ENCODE measurements at regions not wholly inside any gene's neighbourhood (a gene's known extent, or its start where the extent isn't known, plus 50 kb on each side); places are given as distances from the start of the nearest gene placed in this dataset.

DNA sequence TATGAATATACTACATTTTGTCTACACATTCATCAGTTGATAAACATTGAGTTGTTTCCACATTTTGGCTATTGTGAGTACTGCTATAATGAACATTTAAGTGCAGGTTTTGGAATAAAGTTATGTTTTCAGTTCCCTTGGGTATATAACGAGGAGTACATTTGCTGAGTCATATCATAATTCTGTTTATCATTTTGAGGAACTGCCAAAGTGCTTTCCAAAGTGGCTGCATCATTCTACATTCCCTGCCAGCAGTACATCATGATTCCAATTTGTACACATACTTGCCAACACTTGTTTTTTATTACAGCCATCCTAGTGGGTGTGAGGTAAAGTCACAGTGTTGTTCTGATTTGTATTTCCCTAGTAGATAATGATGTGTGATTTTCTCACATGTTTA is 1458.6 kb upstream of the TENM4 start:
- no peaks in the 10 kb centered on the region for H3K36me3 Mint-ChIP-seq (ENCODE audit: low read depth)
- H3K4me1 Mint-ChIP-seq (ENCODE audit: low read depth), result no peaks in the 10 kb centered on the region
- H3K4me3 Mint-ChIP-seq, result no peak overlapping the region
- DNase-seq, result no peak
- CTCF ChIA-PET, result no interaction called here
- H3K27ac Mint-ChIP-seq, result no peak overlapping the region
- H3K9me3 Mint-ChIP-seq, result peaks cover 8% of the 10 kb centered on the region
- H3K27me3 Mint-ChIP-seq (ENCODE audit: low read depth), result no peaks in the 10 kb centered on the region
- intact Hi-C loops (cut with micrococcal nuclease), result no loop called here

DNA sequence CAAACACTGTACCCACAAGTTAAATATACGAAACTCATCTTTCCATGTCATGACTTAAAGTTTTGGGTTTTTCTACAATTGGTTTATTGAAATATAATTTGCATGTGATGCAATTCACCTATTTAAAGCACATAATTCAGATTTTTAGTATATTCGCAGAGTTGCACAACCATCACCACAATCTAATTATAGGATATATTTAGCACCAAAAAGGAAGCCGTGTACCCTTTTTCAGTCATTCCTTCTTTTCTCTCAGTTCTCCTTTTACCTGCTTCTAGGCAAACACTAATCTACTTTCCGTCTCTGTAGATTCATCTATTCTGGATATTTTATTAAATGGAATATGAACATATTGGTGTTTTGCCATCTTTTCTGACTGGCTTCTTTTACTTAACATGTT is 1458.1 kb upstream of the TENM4 start:
- DNase-seq, result no peak
- Mint-ChIP-seq H3K4me1 (ENCODE audit: low read depth) (no peaks in the 10 kb centered on the region), H3K36me3 (ENCODE audit: low read depth) (no peaks in the 10 kb centered on the region), H3K27ac (no peak overlapping the region), H3K27me3 (ENCODE audit: low read depth) (no peaks in the 10 kb centered on the region), H3K4me3 (no peak overlapping the region), H3K9me3 (peaks cover 8% of the 10 kb centered on the region)
- CTCF ChIA-PET, result no interaction called here
- intact Hi-C loops (cut with micrococcal nuclease), result no loop called here

DNA sequence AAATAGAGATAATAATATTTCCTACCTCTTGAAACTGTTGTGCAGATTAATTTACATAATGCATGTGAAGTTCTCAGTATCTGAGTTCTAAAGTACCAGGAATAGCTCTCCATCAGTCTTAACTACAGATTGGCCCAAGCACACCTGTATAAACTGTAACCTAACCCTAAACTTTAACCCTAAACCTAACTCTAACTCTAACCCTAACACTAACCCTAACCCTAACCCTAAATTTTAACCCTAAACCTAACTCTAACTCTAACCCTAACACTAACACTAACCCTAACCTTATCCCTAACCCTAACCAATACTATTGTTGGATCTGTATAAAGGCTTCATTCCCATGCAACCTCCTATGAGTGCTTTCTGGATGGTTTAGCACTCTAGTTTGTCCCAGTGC is 1445.9 kb upstream of the TENM4 start:
- no peaks in the 10 kb centered on the region for H3K4me1 Mint-ChIP-seq (ENCODE audit: low read depth)
- H3K27ac Mint-ChIP-seq, result no peak overlapping the region
- no peaks in the 10 kb centered on the region for H3K9me3 Mint-ChIP-seq
- H3K36me3 Mint-ChIP-seq (ENCODE audit: low read depth), result no peaks in the 10 kb centered on the region
- H3K27me3 Mint-ChIP-seq (ENCODE audit: low read depth), result no peaks in the 10 kb centered on the region
- intact Hi-C loops (cut with micrococcal nuclease), result no loop called here
- CTCF ChIA-PET, result no interaction called here
- no peak overlapping the region for H3K4me3 Mint-ChIP-seq
- DNase-seq, result no peak

DNA sequence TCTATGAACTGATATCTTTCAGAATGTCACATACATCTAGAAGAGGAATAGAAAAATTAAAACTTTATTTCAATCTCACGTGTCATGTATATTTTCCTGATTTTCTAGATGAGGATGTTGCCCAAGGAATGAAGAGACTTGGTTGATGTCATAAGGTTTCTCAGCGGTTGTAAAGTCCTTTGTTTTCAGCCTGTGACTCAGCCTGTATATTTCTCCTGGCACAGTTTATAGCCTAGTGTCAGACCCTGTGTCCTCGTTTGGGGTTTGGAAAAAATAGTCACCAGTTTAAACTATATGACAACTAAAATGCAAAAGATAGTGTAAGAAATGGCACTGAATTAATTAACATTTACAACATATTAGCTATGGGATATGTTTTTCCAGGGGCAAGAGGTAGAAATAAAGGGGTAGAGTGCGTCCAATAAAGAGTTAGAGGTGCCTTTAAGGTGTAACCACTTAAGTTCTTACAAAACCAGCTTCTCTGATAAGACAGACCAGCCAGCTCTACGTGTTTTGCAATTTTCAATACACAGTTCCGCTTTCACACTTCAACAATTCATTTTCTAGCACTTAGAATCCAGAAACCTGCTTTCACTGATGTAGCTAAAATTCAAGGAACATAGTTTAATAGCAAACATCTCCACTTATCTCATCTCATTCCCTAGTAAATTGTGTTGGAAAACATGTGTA is 1432.6 kb upstream of the TENM4 start:
- intact Hi-C loops (cut with micrococcal nuclease), result no loop called here
- no peaks in the 10 kb centered on the region for H3K36me3 Mint-ChIP-seq (ENCODE audit: low read depth)
- CTCF ChIA-PET, result interaction anchor here (0.6 kb wide), 1 partner anchor 788 kb away, joined by 3 read pairs; no protein-coding TSS in a partner anchor
- H3K27ac Mint-ChIP-seq, result no peak overlapping the region
- H3K9me3 Mint-ChIP-seq, result peaks cover 11% of the 10 kb centered on the region
- H3K27me3 Mint-ChIP-seq (ENCODE audit: low read depth), result no peaks in the 10 kb centered on the region
- H3K4me3 Mint-ChIP-seq, result no peak overlapping the region
- no peak for DNase-seq
- H3K4me1 Mint-ChIP-seq (ENCODE audit: low read depth), result no peaks in the 10 kb centered on the region

DNA sequence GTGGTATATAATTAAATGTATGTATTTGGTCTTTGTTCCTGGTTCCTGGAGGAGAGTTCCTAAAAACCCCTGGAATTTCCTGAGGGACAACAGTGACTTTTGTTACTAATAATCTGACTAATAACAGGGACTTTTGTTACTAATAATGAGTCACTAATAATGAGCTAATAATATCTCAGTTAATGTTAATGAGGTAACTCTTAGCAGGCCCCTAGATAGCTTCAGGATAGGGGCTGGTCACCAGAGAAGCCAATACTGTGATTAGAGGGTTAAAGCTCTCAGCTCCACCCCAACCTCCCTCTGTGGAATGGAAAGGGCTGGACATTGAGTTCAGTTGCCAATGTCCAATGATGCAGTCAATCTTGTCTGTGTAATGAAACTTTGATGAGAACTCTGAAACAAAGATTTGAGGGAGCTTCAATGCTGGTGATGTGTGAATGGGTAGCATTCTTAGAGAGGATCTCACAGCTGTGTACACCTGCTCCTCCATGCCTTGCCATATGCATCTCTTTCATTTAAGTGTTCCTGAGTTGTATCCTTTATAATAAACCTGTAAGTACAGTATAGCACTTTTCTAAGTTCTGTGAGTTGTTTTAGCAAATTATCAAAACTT is 1431.4 kb upstream of the TENM4 start:
- Mint-ChIP-seq H3K9me3 (peaks cover 11% of the 10 kb centered on the region), H3K36me3 (ENCODE audit: low read depth) (no peaks in the 10 kb centered on the region), H3K4me3 (no peak overlapping the region), H3K4me1 (ENCODE audit: low read depth) (no peaks in the 10 kb centered on the region), H3K27me3 (ENCODE audit: low read depth) (no peaks in the 10 kb centered on the region), H3K27ac (no peak overlapping the region)
- CTCF ChIA-PET, result no interaction called here
- no peak for DNase-seq
- intact Hi-C loops (cut with micrococcal nuclease), result no loop called here

DNA sequence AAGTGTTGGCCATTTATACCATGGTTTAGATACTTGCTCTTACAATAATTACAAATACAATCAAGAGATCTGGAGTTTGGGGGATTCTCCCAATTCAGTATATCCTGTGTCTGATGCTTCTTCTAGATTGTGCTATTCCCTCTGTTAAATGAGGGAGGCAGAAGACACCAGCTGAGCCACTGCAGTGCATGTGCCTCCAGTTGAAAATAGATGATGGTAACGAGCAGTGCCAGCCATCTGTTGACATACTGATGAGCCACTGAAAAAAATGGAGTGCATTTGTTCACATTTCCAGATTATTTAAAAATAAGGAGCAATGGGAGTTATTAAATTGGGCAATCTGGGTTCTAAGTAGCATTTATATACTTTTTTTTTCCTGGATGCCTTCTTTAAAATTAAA is 1428.0 kb upstream of the TENM4 start:
- Mint-ChIP-seq H3K27ac (no peak overlapping the region), H3K4me1 (ENCODE audit: low read depth) (no peaks in the 10 kb centered on the region), H3K27me3 (ENCODE audit: low read depth) (no peaks in the 10 kb centered on the region), H3K4me3 (no peak overlapping the region), H3K9me3 (peaks cover 12% of the 10 kb centered on the region), H3K36me3 (ENCODE audit: low read depth) (no peaks in the 10 kb centered on the region)
- intact Hi-C loops (cut with micrococcal nuclease), result no loop called here
- no peak for DNase-seq
- CTCF ChIA-PET, result no interaction called here

DNA sequence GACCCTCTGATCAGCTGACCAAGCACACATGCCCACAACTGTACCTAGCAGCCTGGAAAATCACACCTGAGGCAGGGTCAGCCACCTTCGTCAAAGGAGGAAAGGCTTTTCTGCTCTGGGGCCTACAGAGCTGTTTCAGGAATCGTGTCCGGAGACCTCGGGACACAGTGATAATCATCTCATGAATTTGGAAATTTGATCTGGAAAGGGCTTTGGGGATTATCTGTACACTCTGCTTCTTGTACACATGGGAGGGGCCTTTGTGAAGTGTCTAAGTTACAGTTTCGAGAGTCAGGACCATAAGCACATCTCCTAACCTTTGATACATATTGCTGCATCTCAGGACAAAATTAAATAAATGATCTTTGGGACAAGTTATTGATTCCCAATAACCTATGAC is 1421.2 kb upstream of the TENM4 start:
- intact Hi-C loops (cut with micrococcal nuclease), result no loop called here
- Mint-ChIP-seq H3K9me3 (peaks cover 13% of the 10 kb centered on the region), H3K4me3 (no peak overlapping the region), H3K27ac (no peak overlapping the region), H3K4me1 (ENCODE audit: low read depth) (no peaks in the 10 kb centered on the region), H3K27me3 (ENCODE audit: low read depth) (no peaks in the 10 kb centered on the region), H3K36me3 (ENCODE audit: low read depth) (no peaks in the 10 kb centered on the region)
- DNase-seq, result no peak
- CTCF ChIA-PET, result no interaction called here

DNA sequence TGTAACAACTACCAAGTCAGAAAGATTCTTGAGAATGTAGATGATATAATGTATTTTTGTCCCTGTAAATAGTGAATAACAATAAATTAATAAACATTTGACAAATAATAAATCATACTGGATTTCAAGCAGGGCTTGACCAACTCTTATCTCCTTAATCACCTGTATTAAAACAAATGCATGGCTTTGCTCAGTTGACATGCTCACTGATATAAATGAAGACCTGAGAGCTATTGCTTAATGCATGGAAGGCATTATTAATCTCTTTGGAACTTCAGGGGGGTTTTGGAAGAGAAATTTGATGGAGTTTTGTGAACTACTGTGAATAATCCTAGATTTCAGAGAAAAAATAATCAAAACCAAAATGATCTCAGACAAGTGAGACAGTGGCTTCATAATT is 1420.4 kb upstream of the TENM4 start:
- Mint-ChIP-seq H3K4me1 (ENCODE audit: low read depth) (no peaks in the 10 kb centered on the region), H3K27me3 (ENCODE audit: low read depth) (no peaks in the 10 kb centered on the region), H3K36me3 (ENCODE audit: low read depth) (no peaks in the 10 kb centered on the region), H3K9me3 (peaks cover 12% of the 10 kb centered on the region), H3K4me3 (no peak overlapping the region), H3K27ac (no peak overlapping the region)
- no peak for DNase-seq
- intact Hi-C loops (cut with micrococcal nuclease), result no loop called here
- CTCF ChIA-PET, result no interaction called here

DNA sequence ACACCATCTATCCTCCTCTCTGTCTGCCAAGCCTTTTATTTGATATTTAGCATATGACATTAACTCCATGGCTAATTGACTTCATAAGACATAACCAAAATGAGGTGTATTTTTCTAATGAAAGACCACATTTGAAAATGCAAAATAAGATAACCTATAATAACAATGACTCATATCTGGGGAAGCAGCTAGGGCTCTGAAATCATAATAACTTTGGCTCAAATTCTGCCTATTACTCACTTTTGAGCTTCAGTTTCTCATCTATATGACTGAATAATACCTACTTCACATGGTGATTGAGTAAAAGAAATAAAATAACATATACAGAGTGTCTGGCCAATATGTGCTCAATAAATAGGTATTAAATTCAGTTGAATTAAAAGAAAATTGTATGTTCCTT is 1419.8 kb upstream of the TENM4 start:
- DNase-seq, result no peak
- CTCF ChIA-PET, result no interaction called here
- intact Hi-C loops (cut with micrococcal nuclease), result no loop called here
- Mint-ChIP-seq H3K27me3 (ENCODE audit: low read depth) (no peaks in the 10 kb centered on the region), H3K9me3 (peaks cover 10% of the 10 kb centered on the region), H3K4me3 (no peak overlapping the region), H3K36me3 (ENCODE audit: low read depth) (no peaks in the 10 kb centered on the region), H3K27ac (no peak overlapping the region), H3K4me1 (ENCODE audit: low read depth) (no peaks in the 10 kb centered on the region)

DNA sequence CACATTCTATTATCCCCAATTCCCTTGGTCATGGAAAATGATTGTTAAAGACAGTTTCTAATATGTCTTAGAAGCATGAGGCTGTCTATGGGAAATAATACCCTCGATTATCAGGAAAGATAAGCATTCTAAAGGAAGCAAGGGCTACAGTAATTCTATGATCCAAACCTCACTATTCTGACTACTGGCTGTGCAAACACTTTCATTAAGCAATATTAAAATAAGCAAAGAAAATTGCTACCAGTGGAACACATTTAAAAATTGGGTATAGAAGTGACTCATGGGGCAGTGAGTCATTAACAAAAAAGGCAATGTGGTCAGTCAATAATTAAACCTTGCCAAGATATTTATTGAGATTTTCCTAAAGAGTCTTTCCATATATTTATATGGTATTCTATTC is 1415.2 kb upstream of the TENM4 start:
- Mint-ChIP-seq H3K4me1 (ENCODE audit: low read depth) (no peaks in the 10 kb centered on the region), H3K36me3 (ENCODE audit: low read depth) (no peaks in the 10 kb centered on the region), H3K27ac (no peak overlapping the region), H3K4me3 (no peak overlapping the region), H3K27me3 (ENCODE audit: low read depth) (no peaks in the 10 kb centered on the region), H3K9me3 (peaks cover 3% of the 10 kb centered on the region)
- intact Hi-C loops (cut with micrococcal nuclease), result no loop called here
- CTCF ChIA-PET, result no interaction called here
- no peak for DNase-seq

DNA sequence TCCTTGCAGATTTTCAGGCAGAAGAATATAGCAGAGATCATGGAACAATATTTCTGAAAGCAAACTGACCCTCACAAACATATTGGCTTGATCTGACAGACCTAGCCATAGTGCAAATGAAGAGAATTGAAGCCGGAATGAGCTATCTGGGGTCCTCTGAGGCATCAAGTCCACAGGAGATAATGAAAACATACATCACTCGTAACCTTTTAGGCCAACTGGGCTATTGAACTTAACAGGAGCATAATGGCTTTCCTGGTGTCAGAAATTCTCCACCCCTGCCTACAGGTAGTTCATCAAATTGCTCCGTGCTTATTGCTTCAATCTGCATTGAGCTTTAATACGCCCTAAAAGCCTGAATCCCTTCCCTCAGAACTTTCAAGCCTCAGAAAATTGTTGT is 1414.6 kb upstream of the TENM4 start:
- Mint-ChIP-seq H3K27ac (no peak overlapping the region), H3K9me3 (peaks cover 3% of the 10 kb centered on the region), H3K4me3 (no peak overlapping the region), H3K4me1 (ENCODE audit: low read depth) (no peaks in the 10 kb centered on the region), H3K27me3 (ENCODE audit: low read depth) (no peaks in the 10 kb centered on the region), H3K36me3 (ENCODE audit: low read depth) (no peaks in the 10 kb centered on the region)
- CTCF ChIA-PET, result no interaction called here
- DNase-seq, result no peak
- intact Hi-C loops (cut with micrococcal nuclease), result no loop called here

DNA sequence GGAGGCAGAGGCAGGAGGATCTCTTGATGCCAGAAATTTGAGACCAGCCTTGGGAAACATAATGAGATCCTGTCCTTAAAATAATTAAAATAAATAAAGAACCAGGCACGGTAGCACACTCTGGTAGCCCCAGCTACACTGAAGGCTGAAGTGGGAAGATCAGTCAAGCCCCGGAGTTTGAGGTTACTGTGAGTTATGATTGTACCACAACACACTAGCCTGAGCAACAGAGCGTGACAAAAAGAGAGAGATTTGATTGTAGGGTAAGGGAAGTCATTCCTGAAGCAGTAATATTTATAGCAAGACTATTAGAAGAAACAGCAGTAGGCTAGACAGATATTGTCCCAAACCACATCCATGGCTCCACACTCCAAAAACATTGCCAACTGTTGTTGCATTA is 1408.4 kb upstream of the TENM4 start:
- CTCF ChIA-PET, result no interaction called here

DNA sequence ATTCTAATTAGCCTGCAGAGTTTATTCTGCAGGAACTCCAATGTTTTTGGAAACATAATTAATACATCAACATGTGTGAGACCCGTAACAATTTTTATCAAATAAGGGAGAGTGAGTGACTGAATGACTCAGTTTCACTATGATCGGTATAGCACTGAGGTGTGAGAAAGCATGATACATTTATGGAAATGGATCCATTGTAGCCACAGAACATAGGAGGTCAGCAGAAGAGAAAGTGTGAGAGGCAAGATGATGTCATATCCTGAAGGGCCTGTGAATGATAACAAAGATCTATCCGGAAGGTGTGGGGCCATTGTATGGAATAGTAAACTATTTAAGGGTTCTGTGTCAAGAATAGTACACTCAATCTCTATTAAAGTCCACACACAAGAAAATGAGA is 1406.1 kb upstream of the TENM4 start:
- H3K36me3 Mint-ChIP-seq (ENCODE audit: low read depth), result no peaks in the 10 kb centered on the region
- DNase-seq, result no peak
- intact Hi-C loops (cut with micrococcal nuclease), result no loop called here
- CTCF ChIA-PET, result no interaction called here
- H3K9me3 Mint-ChIP-seq, result peaks cover 7% of the 10 kb centered on the region
- no peak overlapping the region for H3K4me3 Mint-ChIP-seq
- H3K4me1 Mint-ChIP-seq (ENCODE audit: low read depth), result no peaks in the 10 kb centered on the region
- no peak overlapping the region for H3K27ac Mint-ChIP-seq
- H3K27me3 Mint-ChIP-seq (ENCODE audit: low read depth), result no peaks in the 10 kb centered on the region

More for the DNA sequence above, 1408.4 kb upstream of the TENM4 start:
- intact Hi-C loops (cut with micrococcal nuclease), result no loop called here
- Mint-ChIP-seq H3K4me1 (ENCODE audit: low read depth) (no peaks in the 10 kb centered on the region), H3K27ac (no peak overlapping the region), H3K4me3 (no peak overlapping the region), H3K9me3 (peaks cover 5% of the 10 kb centered on the region), H3K36me3 (ENCODE audit: low read depth) (no peaks in the 10 kb centered on the region), H3K27me3 (ENCODE audit: low read depth) (no peaks in the 10 kb centered on the region)
- no peak for DNase-seq
